Psoas muscle (tissue), 7 donors: ENCODE measurements at regions not wholly inside any gene's neighbourhood (a gene's known extent, or its start where the extent isn't known, plus 50 kb on each side); places are given as distances from the start of the nearest gene placed in this dataset.
A peak's percentile ranks its signal among the peaks of the same experiment; 100 is the strongest.
"Not testable (repeated sequence)": the region's sequence is repeated elsewhere in the genome, so short reads cannot be mapped to it uniquely, and the experiment has no call there.

Experiments used
- ATAC-seq, 4 donors: fragments of 200-7000 bp; cut with Tn5 transposase; one replicate each; pipeline ENCODE4 v1.9.1; 2020; ENCODE audit warnings: moderate library complexity in 3 of 4, mild to moderate bottlenecking in 2 of 4
- DNase-seq, 2 donors: peaks; one replicate each; pipeline ENCODE4 v3.0.0-alpha.2; 2020
- H3K27ac ChIP-seq: fragments of 200-600 bp; one replicate; pipeline ENCODE4 v1.8.0; 2022
- H3K27me3 ChIP-seq, 3 donors: fragments of 200-600 bp in 1 of 3; one replicate each; pipeline versions ENCODE4 v1.6.1 to v1.8.0; 2013 to 2022; ENCODE audit warnings: low read length in 2 of 3, mild to moderate bottlenecking in 2 of 3, moderate library complexity in 1 of 3; ENCODE audit not compliant: insufficient read depth in 3 of 3
- H3K36me3 ChIP-seq, 2 donors: fragments of 200-600 bp in 1 of 2; one replicate each; pipeline versions ENCODE4 v1.6.1 to v1.8.0; 2013 to 2022; ENCODE audit warnings: low read depth in 1 of 2, mild to moderate bottlenecking in 1 of 2, moderate library complexity in 1 of 2; ENCODE audit not compliant: insufficient read depth in 1 of 2
- H3K4me1 ChIP-seq: fragments of 200-600 bp; one replicate; pipeline ENCODE4 v1.8.0; 2022
- H3K4me3 ChIP-seq: fragments of 200-600 bp; one replicate; pipeline ENCODE4 v1.8.0; 2022; ENCODE audit warnings: mild to moderate bottlenecking
- H3K9me3 ChIP-seq: fragments of 200-600 bp; one replicate; pipeline ENCODE4 v1.8.0; 2022
- WGBS, 3 donors: extraction: QIAGEN DNeasy Blood & Tissue Kit; methylation state at CpG; one replicate each; pipeline versions ENCODE4 v1.1.6 to v1.1.7; 2013; 5-methylcytosine and 5-hydroxymethylcytosine counted together
- intact Hi-C, 2 donors: fragments of 100-400 bp; cut with DNase I; formaldehyde crosslinking; loops; one replicate each; pipeline versions ENCODE4 v1.11.0 to v1.14.2; 2022
- donor health status: healthy with polysubstance abuse.
- donor health status: DM: no; HTN: no; CAD: no; lungs with moderate emphysema.
- donor health status: Bipolar disorder and iron deficiency.
- donor health status: healthy.
- donor health status: DM: yes; HTN: yes; CAD: no.
- donor health status: DM: no; HTN: no; CAD: no.
- donor health status: DM: yes; HTN: yes; CAD: no.

DNA sequence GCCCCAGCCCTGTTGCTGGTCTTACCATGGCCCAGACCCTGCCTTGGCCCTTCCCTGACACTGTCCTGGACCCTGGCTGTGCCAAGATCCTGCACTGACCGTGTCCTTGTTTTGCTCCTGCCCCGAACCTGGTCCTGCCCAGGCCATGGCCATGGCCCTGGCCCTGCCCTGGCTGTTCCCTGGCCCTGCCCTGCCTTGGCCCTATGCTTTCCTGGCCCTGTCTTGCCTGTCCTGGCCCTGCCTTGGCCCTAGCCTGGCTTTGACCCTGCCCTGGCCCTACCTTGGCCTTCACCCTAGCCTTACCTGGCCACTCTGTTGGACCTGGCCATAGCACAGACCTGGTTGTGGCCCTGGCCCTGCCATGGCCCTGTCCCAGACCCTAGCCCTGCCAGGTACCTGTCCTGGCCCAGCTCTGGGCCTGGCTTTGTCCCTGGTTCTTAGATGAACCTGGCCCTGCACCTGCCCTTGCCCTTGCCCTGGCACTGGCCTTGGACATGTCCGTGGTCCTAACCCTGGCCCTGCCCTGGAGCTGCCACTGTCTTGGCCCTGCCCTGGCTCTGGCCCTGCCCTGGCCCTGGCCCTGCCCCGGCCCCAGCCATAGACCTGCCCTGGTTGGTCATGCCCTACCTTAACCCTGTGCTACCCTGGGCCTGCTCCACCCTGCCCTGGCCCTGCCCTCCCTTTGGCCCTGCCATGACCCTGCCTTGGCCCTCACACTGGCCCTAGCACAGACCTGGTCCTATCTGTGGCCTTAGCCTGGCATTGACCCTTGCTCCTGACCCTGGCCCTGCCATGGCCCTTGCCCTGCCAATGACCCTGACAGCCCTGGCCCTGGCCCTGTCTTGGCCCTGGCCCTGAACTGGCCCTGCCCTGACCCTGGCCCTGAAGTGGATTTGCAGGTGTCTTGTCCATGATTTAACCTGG is 238.1 kb downstream of the GOLGA6L6 start:
- WGBS, 3 donors = 61 to 77% (median 71%) methylated on average over 3 to 4 of the region's 4 CpGs
- H3K36me3 ChIP-seq, H3K4me1 ChIP-seq, intact Hi-C loops, H3K9me3 ChIP-seq, H3K27ac ChIP-seq, ATAC-seq, H3K4me3 ChIP-seq, DNase-seq, H3K27me3 ChIP-seq: not testable (repeated sequence)

DNA sequence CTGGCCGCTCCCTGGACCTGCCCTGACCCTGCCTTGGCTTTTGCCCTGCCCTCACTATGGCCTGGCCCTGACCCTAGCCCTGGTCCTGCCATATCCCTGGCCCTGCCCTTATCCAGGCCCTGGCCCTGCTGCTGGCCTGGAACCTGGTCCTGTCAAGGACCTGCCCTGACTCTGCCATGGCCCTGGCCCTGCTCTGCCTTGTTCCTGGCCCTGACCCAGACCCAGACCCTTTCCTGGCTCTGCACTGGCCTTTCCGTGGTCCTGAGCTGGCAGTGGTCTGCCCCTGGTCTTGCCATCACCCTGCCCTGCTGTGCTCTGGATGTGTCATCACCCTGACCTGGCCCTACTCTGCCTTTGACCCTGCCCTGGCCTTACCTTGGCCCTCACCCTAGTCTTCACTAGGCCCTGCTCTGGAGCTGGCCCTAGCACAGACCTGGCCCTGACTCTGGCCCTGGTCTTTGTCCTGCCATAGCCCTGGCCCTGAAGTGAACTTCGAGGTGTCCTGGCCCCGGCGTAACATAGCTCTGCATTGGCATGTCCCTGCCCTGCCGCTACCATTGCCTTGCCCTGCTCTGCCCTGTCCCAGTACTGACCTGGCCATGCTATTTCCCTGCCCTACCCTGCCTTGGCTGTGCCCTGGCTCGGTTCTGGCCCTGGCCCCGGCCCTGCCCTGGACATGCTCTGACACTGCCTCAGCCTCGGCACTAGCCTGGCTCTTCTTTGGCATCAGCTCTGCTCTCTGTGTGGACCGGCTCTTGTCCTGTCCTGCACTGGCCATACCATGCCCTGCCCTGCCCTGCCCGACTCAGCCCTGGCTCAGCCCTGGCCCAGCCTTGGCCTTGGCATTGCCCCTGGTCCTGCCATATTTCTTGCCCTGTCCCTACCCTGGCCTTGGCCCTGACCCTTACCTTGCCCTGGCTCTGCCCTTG is 239.2 kb downstream of the GOLGA6L6 start:
- H3K9me3 ChIP-seq, intact Hi-C loops, H3K4me1 ChIP-seq, H3K27ac ChIP-seq, ATAC-seq, DNase-seq, H3K27me3 ChIP-seq, H3K4me3 ChIP-seq, H3K36me3 ChIP-seq: not testable (repeated sequence)
- WGBS, 3 donors = 85 to 87% (median 85%) methylated on average over 11 of the region's 11 CpGs

DNA sequence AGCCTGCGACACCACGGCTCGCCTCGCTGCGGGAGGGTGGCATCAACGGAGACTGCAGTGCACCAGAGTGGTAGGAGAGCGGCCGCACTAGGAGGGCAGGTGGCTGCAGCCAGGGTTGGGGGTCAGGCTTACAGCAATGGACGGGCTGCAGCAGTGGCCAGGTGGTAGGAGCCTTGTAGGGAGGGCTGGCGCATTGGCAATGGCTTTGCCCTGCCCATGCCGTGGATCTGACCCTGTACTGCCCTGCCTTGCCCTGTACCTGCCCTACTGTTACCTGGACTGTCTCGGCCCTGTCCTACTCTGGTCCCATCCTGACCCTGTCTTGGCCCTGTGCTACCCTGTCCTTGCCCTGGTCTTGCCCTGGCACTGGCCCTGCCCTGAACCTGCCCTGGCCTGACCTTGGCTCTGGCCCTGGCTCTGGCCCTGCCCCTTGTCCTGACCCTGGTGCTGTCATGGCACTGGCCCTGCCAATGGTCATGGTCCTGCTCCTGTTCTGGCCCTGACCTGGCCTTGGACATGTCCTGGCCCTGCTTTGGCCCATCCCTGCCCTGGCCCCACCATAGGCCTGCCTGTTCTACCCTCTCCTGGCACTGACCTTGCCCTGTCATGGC is 240.0 kb downstream of the GOLGA6L6 start:
- ATAC-seq, H3K27me3 ChIP-seq, H3K4me3 ChIP-seq, H3K36me3 ChIP-seq, intact Hi-C loops, H3K9me3 ChIP-seq, DNase-seq, H3K4me1 ChIP-seq, H3K27ac ChIP-seq: not testable (repeated sequence)
- WGBS, 3 donors = 89 to 95% (median 89%) methylated on average over 12 of the region's 12 CpGs

DNA sequence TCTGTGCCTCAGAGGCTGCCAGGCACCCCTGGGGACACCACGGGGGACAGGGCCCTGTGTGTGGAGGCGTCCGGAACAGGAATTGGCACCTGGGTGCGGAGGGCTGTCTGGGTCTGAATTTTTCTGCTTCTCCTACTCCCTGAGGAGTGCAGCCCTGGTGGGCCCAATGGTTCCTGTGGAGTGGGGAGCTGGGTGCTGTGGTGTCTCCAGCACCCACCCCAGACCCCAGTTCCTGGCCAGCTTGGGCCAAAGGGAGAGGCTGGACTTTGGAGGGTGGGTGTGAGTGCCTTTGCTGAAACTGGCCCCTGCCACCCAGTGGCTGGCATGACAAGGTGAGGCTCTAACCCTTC is 240.6 kb downstream of the GOLGA6L6 start:
- ATAC-seq, H3K4me1 ChIP-seq, H3K27me3 ChIP-seq, H3K9me3 ChIP-seq, H3K4me3 ChIP-seq, intact Hi-C loops, H3K27ac ChIP-seq, DNase-seq, H3K36me3 ChIP-seq: not testable (repeated sequence)
- WGBS, 3 donors = 86 to 93% (median 87%) methylated on average over 4 of the region's 4 CpGs

DNA sequence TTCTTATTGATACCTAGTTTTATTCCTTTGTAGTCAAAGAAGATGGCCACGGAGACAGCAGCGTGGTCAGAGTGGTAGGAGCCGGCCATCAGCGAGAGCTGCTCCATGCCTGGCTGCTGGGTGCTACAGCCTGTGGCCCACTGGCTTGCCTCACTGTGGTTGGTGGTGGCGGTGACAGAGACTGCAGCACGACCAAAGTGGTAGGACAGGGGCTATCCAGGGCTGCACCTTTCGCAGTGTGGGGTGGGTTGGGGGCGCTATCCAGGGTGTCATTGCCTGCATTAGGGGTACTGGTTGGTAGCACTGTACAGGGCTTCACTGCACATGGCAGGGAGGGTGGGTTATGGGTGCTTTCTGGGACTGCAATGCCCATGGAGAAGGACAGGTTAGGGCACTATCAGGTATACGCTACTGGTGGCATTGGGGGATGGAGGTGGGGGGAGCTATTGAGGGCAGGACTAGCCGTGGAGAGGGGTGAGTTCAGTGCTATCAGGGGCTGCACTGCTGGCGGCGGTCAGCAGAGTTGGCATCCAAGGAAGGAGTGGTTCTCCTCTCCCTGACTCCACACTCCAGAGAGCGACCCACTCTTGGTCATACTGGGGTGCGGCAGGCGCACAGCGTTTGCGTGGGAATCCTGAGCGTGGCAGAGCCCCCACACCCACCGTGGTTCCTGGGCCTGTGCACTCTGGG is 241.1 kb downstream of the GOLGA6L6 start:
- H3K9me3 ChIP-seq, H3K36me3 ChIP-seq, intact Hi-C loops, H3K4me3 ChIP-seq, H3K27ac ChIP-seq, H3K27me3 ChIP-seq, ATAC-seq, H3K4me1 ChIP-seq: not testable (repeated sequence)
- 80 to 82% (median 81%) methylated on average over 19 of the region's 19 CpGs for WGBS, 3 donors
- DNase-seq = peak in 1 of 2 donors; percentile 49

DNA sequence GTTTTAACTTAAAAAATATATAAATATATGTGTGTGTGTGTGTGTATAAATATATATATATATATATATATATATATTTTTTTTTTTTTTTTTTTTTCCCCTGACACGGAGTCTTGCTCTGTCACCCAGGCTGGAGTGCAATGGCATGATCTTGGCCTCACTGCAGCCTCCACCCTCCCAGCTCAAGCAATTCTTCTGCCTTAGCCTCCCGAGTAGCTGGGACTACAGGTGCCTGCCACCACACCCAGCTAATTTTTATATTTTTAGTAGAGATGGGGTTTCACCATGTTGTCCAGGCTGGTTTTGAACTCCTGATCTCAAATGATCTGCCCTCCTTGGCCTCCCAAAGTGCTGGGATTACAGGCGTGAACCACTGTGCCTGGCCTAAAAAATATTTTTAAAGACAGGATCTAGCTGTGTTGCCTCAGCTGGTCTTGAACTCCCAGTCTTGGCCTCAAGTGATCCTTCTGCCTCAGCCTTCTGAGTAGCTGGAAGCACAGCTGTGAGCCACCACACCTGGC is 243.9 kb downstream of the GOLGA6L6 start:
- H3K36me3 ChIP-seq, intact Hi-C loops, ATAC-seq, H3K4me1 ChIP-seq, H3K27me3 ChIP-seq, H3K9me3 ChIP-seq, DNase-seq, H3K4me3 ChIP-seq, H3K27ac ChIP-seq: not testable (repeated sequence)
- WGBS, 3 donors = 67 to 78% (median 74%) methylated on average over 2 to 3 of the region's 3 CpGs

DNA sequence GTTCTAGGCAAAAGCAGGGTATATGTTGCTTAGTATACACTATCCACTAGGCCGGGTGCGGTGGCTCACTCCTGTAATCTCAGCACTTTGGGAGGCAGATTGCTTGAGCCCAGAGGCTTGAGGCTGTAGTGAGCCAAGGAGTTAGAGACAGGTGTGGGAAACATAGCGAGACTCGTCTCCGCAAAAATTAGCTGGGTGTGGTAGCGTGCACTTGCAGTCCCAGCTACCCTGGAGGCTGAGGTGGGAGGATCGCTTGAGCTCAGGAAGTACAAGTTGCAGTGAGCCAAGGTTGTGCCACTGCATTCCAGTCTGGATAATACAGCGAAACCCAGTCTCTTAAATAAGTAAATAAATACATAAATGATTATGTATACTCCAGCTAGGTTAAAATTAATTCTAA is 245.3 kb downstream of the GOLGA6L6 start:
- intact Hi-C loops, ATAC-seq, H3K27me3 ChIP-seq, H3K36me3 ChIP-seq, H3K27ac ChIP-seq, H3K4me3 ChIP-seq, H3K4me1 ChIP-seq, H3K9me3 ChIP-seq: not testable (repeated sequence)
- 83 to 87% (median 86%) methylated on average over 8 of the region's 8 CpGs for WGBS, 3 donors
- peak in 1 of 2 donors; percentile 40 for DNase-seq
